ENCODE measurements at regions not wholly inside any gene's neighbourhood (a gene's known extent, or its start where the extent isn't known, plus 50 kb on each side); places are given as distances from the start of the nearest gene placed in this dataset.
A peak's percentile ranks its signal among the peaks of the same experiment; 100 is the strongest.

DNA sequence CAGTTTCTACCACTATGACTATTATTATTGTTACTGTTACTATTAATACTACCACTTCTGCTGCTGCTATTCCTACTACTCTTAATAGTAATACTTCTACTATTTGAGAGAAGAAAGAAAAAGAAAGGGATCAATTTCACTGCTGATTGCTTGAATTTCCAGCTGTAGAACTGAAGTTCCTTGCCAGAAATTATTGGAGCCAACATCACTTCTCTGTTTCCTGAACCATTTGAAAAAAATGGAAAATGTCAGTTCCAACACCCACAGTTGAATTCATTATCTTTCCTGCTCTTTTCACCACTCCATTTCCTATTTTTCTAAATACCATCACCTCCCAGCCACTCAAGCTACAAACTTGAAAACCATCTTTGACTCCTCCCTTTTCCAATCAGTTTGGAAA, 54.1 kb upstream of the PIK3C2G start:
- no peak for ATAC-seq
- Mint-ChIP-seq H3K27ac (no peak overlapping the region), H3K4me3 (no peak overlapping the region), H3K9me3 (no peaks in the 10 kb centered on the region), H3K4me1 (no peaks in the 10 kb centered on the region), H3K27me3 (no peaks in the 10 kb centered on the region)
- DNase-seq, result no peak

DNA sequence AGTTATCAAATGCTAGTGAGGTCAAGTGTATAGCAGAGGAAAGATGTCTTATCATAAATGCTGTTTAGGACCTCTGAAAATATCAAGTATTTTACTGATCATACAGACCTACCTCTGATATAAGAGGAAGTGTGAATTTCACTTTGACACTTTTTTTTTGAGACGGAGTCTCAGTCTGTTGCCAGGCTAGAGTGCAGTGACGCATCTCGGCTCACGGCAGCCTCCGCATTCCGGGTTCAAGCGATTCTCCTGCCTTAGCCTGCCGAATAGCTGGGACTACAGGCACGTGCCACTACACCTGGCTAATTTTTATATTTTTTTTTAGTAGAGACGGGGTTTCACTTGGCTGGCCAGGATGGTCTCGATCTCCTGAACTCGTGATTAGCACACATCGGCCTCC, 55.1 kb upstream of the PIK3C2G start:
- no peaks in the 10 kb centered on the region for H3K9me3 Mint-ChIP-seq
- H3K4me3 Mint-ChIP-seq, result no peak overlapping the region
- H3K4me1 Mint-ChIP-seq, result no peaks in the 10 kb centered on the region
- DNase-seq (no peak), ATAC-seq (no peak)
- no peaks in the 10 kb centered on the region for H3K27me3 Mint-ChIP-seq
- no peak overlapping the region for H3K27ac Mint-ChIP-seq

DNA sequence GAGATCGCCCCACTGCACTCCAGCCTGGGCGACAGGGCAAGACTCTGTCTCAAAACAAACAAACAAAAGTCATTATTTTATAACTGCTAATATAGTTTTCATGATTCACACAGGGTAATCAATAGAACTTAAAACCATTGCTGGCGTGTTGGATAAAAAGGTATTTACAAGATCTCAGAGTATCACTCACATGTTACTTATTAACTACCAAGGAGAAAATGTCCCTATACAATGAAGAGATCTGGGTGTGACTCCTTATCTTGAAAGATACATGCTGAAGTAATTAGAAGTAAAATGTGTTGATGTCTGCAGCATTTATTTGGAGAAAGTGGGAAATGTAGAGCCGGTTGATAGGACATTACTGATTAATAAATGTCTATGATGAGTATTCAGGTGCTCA, 57.3 kb upstream of the PIK3C2G start:
- ATAC-seq (no peak), DNase-seq (no peak)
- no peak overlapping the region for H3K4me3 Mint-ChIP-seq

DNA sequence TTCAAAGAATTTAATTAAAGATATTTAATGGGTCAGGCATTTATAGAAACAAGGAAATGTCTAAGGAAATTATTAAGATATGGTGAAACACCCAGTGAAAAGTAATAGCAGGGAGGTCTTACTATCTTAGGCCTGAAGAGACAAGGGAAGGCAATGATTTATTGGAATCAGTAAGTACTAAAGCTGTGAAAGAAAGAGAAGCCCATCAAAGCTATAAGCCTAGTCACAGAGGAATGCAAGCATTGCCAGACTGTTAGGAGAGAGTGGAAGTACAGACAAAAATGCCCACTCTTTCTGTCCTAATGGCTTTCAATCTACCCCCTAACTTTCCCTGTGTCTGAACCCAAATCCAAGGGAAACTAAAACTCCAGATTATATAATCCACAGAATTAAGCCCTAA, 69.2 kb upstream of the PIK3C2G start:
- no peaks in the 10 kb centered on the region for H3K27me3 Mint-ChIP-seq
- ATAC-seq (no peak), DNase-seq (no peak)
- H3K9me3 Mint-ChIP-seq, result peaks cover 10 to 24% of the 10 kb centered on the region in 2 donors
- no peaks in the 10 kb centered on the region for H3K4me1 Mint-ChIP-seq
- H3K27ac Mint-ChIP-seq, result no peak overlapping the region
- H3K4me3 Mint-ChIP-seq, result no peak overlapping the region

More for the DNA sequence above, 57.3 kb upstream of the PIK3C2G start:
- H3K4me1 Mint-ChIP-seq, result no peaks in the 10 kb centered on the region
- H3K27me3 Mint-ChIP-seq, result no peaks in the 10 kb centered on the region
- no peaks in the 10 kb centered on the region for H3K9me3 Mint-ChIP-seq
- no peak overlapping the region for H3K27ac Mint-ChIP-seq

DNA sequence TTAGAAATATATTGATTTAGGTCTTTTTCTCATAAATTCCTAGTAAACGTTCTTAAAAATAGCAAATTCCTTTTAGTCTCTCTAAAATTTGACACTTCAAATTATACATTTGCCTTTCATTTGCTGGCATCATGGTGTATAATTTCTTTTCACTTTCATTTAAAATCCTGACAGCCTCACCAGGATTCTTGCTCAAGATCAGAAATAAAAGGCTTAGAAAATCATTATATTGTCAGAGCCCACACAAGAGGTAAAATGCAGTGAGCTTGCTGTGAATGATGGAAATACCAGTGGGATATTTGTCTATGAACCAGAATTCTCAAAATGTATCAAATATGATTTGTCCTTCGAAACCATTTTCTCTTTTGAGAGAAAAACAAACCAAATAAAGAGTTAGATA, 78.2 kb upstream of the PIK3C2G start:
- H3K27ac Mint-ChIP-seq, result no peak overlapping the region

DNA sequence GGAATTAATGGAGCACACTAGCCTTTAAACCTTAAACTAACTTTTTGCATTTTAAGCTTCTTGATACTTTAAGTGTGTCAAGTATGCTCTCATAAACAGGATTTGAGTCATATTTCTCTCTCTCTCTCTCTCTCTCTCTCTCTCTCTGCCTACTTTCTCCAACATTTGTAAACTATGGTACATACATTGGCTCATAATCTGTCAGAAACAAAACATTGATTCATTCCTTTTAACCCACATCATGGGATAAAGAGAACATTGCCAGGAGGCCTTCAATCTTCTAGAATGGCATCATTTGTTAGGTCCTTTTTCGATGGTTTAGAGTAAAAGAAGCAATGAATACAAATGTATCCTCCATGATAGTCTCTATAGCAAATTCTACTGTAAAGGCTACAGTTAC, 81.6 kb upstream of the RERGL start:
- ATAC-seq (no peak), DNase-seq (no peak)
- Mint-ChIP-seq H3K4me3 (no peak overlapping the region), H3K9me3 (peaks cover 17 to 26% of the 10 kb centered on the region in 2 donors), H3K27ac (no peak overlapping the region), H3K4me1 (no peaks in the 10 kb centered on the region), H3K27me3 (no peaks in the 10 kb centered on the region)

More for the DNA sequence above, 78.2 kb upstream of the PIK3C2G start:
- no peaks in the 10 kb centered on the region for H3K27me3 Mint-ChIP-seq
- no peaks in the 10 kb centered on the region for H3K4me1 Mint-ChIP-seq
- ATAC-seq (no peak), DNase-seq (no peak)
- peaks cover 7 to 10% of the 10 kb centered on the region in 2 donors for H3K9me3 Mint-ChIP-seq
- no peak overlapping the region for H3K4me3 Mint-ChIP-seq

DNA sequence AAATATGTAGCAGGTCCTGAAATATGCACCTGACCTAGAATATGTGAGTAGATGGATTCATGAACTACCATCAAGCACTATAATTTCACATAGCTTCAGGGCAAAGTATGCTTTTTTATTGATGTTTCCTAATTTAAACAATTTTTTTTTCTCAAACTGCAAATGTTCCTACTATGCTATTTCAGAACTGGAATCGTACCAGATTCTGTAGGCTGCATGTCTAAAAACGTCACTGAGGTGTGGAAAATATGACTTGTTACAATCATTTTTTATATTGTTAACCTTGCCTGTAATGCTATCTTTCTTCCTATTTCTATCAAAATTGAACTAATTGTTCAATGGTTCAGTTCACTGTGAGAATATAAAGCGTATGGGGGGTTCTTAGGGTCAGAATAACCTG, 78.0 kb upstream of the RERGL start:
- Mint-ChIP-seq H3K4me3 (no peak overlapping the region), H3K9me3 (peaks cover 14 to 20% of the 10 kb centered on the region in 2 donors), H3K27me3 (no peaks in the 10 kb centered on the region), H3K4me1 (peaks cover 7% of the 10 kb centered on the region), H3K27ac (no peak overlapping the region)
- ATAC-seq (no peak), DNase-seq (no peak)

DNA sequence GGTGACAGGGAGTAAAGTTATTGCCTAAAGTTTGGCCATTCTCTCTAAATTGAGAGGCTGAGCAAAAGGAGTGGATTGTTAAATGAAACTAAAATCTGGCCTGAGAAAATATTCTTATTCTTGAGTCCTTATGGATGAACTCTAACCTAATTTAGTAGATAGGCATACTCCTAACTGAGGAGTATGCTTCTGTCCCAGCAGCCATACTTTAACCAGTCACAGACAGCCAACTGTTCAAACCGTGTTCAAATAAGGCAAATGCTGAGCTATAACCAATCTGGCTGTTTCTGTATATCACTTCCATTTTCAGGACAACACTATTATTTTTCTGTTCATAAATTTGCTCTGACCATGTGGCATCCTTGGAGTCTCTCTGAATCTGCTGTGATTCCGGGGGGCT, 75.9 kb upstream of the RERGL start:
- Mint-ChIP-seq H3K4me1 (peaks cover 7% of the 10 kb centered on the region), H3K4me3 (no peak overlapping the region), H3K9me3 (peaks cover 6 to 7% of the 10 kb centered on the region in 2 donors), H3K27ac (no peak overlapping the region), H3K27me3 (no peaks in the 10 kb centered on the region)
- ATAC-seq (peak; percentile 42), DNase-seq (no peak)

DNA sequence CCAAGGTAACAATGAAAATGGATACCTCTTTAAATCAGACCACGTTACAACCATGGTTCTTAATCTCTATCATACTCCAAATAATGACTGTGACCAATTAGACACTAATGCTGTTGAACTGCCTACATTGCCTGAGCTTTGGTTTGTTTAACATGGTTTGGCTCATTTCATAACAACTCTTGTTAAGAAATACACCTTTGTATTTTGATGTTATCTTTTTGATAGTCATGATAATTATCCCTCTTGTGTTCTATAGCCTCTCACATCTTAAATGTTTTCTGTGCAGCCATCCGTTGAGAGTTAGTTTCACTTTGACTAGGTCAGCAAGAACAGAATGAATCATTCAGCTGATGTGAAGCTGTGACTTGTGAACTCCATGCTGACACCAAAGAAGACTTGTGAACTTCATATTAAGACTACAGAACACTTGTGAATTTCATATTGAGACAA, 75.5 kb upstream of the RERGL start:
- DNase-seq (no peak), ATAC-seq (peak; percentile 87)
- Mint-ChIP-seq H3K27ac (no peak overlapping the region), H3K27me3 (no peaks in the 10 kb centered on the region), H3K4me3 (no peak overlapping the region), H3K9me3 (peaks cover 6 to 7% of the 10 kb centered on the region in 2 donors), H3K4me1 (peaks cover 7% of the 10 kb centered on the region)

DNA sequence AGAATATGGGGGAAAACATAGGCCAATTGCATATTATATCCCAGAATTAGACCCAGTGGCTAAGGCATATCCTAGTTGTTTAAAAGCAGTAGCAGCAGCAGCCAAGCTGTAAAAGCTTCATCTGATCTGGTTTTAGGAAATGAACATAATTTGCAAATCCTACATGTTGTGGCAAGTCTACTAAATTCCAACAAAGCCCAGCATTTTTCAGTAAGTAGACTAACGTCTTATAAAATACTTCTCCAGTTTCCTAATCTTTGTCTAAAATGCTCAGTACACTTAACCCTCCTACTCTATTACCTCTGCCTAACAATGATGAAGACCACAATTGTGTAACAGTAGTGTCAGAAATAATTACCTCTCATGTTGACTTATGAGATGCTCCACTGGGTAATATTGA, 70.9 kb upstream of the RERGL start:
- no peak overlapping the region for H3K27ac Mint-ChIP-seq

DNA sequence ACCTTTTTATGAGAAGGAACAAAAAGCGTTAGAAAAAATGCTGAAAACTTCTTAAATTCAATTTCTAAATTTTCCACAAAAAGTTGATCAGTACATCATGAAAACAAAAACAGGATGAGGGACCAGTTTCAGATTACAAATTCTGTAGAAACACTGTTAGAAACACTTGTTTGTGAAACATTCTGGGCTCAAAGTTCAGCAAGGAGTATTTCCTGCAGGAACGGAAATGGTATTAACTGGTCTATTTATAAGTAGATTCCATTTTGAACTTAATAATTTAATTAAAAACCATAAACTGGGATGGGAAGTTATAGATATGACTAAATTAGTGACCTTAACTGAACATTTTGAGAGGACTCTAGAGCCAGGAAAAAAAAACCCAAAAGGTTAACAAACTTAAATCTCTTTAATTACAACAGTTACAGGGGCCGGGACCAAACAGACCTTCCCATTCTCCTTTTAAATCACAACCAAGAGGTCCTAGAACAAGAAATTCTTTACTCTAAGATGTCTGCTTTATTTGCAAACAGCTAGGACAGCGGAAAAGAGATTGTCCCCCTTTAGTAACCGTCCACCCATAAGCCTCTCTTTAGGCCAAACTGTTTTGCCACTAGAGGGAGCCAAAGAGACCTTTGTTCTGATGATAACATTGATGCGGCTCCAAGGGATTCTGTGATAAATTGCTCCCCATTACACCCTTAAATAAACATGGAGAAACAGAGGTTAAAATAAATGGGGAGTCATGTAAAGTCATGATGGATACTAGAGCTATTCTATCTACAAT, 69.0 kb upstream of the RERGL start:
- no peak overlapping the region for H3K4me3 Mint-ChIP-seq
- ATAC-seq (no peak), DNase-seq (peak; percentile 10 to 19)
- no peaks in the 10 kb centered on the region for H3K4me1 Mint-ChIP-seq
- H3K9me3 Mint-ChIP-seq, result peaks cover 2% of the 10 kb centered on the region in 2 donors
- no peak overlapping the region for H3K27ac Mint-ChIP-seq
- H3K27me3 Mint-ChIP-seq, result no peaks in the 10 kb centered on the region

More for the DNA sequence above, 70.9 kb upstream of the RERGL start:
- no peak for ATAC-seq
- H3K4me1 Mint-ChIP-seq, result peaks cover 7% of the 10 kb centered on the region
- no peak overlapping the region for H3K4me3 Mint-ChIP-seq
- DNase-seq, result no peak
- peaks cover 6 to 7% of the 10 kb centered on the region in 2 donors for H3K9me3 Mint-ChIP-seq
- no peaks in the 10 kb centered on the region for H3K27me3 Mint-ChIP-seq

DNA sequence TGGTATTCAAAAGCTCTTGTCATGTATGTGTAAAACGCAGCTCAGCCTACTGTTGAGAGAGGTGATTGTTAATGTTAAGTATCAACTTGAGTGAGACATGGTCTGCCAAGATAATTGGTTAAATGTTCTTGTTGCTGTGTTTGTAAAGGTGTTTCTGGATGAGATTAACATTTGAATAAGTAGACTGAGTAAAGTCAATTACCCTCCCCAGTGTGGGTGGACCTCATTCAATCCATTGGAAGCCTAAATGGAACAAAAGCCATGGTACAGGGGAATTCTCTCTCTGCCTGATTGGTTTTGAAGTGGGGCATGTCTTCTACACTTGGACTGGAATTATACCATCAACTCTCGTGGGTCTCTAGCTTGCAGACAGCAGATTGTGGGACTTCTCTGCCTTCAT, 63.8 kb upstream of the RERGL start:
- no peak for ATAC-seq
- Mint-ChIP-seq H3K4me3 (no peak overlapping the region), H3K27me3 (no peaks in the 10 kb centered on the region), H3K9me3 (no peaks in the 10 kb centered on the region), H3K27ac (no peak overlapping the region), H3K4me1 (no peaks in the 10 kb centered on the region)
- DNase-seq, result no peak

DNA sequence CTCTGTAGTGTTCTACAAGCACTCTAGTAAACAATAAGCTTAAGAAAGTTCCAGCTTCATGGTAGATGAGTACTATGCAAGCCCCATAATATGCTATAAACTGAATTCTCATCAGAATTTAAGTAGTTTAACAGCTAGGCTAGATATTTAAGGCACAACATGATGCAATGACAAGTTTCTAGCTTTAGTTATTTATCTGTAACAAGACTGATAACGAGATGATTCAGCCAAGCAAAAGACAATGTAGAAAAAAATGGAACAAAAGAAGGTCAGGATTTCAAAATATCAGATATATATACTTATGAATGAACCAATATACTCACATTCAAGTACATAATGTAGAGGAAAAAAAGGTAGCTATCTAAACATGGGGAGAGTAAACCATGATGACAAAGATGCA, 61.0 kb upstream of the RERGL start:
- Mint-ChIP-seq H3K4me1 (no peaks in the 10 kb centered on the region), H3K27me3 (no peaks in the 10 kb centered on the region), H3K9me3 (no peaks in the 10 kb centered on the region), H3K27ac (no peak overlapping the region), H3K4me3 (no peak overlapping the region)
- no peak for ATAC-seq
- no peak for DNase-seq

DNA sequence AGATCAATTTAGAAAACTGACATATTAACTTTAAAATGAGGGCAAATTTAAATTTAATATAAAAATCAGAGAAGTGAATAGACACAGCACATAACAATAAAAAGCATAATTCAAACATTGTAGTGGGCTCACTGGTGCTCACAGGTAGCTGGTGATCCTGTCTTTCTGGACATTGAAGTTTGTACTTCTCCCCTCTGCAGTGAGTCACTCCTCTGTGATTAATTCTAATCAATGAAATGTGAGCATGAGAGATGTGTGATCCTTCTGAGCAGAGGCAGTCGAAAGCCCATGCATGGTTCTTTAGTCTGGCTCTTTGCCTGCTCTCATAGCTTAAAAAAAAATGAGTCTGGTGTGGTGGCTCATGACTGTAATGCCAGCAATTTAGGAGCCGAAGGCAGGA, 59.0 kb upstream of the RERGL start:
- H3K9me3 Mint-ChIP-seq, result no peaks in the 10 kb centered on the region
- no peak overlapping the region for H3K4me3 Mint-ChIP-seq
- no peak overlapping the region for H3K27ac Mint-ChIP-seq
- H3K4me1 Mint-ChIP-seq, result no peaks in the 10 kb centered on the region
- no peak for ATAC-seq
- DNase-seq, result no peak
- H3K27me3 Mint-ChIP-seq, result no peaks in the 10 kb centered on the region

DNA sequence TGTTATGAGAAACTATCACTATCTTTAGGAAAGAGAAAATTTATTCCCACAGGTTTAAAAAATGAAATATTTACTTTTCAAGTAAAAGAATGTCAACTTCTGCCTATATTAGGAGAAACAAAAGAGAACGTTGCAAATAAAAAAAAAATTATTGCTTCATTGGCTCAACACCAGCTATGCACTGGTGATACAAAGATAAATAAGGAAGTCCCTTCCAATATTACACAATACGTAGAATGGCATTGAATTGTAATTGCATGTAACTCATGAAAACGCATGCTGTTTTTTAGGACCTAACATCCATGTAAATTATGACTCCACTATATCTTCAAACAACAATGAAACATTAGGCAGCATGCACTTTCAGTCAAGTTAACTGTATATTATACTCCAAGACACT, 56.4 kb upstream of the RERGL start:
- Mint-ChIP-seq H3K4me3 (no peak overlapping the region), H3K27ac (no peak overlapping the region), H3K27me3 (no peaks in the 10 kb centered on the region), H3K9me3 (no peaks in the 10 kb centered on the region), H3K4me1 (no peaks in the 10 kb centered on the region)
- DNase-seq, result no peak
- ATAC-seq, result no peak

DNA sequence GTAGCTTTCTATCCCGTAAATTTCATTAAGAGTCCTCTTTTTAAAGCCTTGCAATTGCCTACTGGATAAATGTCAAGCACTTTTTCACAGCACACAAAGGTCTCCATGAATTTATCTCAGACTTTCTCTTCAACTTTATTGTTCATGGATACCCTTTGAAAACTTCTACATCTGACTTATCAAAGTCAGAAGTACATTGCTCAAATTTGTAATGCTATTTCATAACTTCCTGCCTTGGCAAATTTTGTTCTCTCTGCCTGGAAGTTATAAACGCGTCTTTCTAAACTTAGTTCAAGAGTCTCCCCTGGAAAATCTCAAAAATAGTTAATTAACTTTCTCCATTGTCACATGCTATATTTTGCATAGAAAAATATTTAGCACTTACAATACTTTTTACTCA, 55.9 kb upstream of the RERGL start:
- Mint-ChIP-seq H3K9me3 (no peaks in the 10 kb centered on the region), H3K4me3 (no peak overlapping the region), H3K4me1 (no peaks in the 10 kb centered on the region), H3K27me3 (no peaks in the 10 kb centered on the region), H3K27ac (no peak overlapping the region)
- no peak for ATAC-seq
- DNase-seq, result no peak
